Hematopoietic multipotent progenitor cell treated with erythropoietin and hydrocortisone succinate and interleukin-3 and kit ligand, for 17 days (in vitro differentiated cells): ENCODE measurements at regions not wholly inside any gene's neighbourhood (a gene's known extent, or its start where the extent isn't known, plus 50 kb on each side); places are given as distances from the start of the nearest gene placed in this dataset.
"Not testable (repeated sequence)": the region's sequence is repeated elsewhere in the genome, so short reads cannot be mapped to it uniquely, and the experiment has no call there.

Experiments used
- DNase-seq: peaks from one replicate; pipeline ENCODE4 v3.0.0-alpha.2; 2015; ENCODE audit warnings: low spot score

- not testable (repeated sequence) for DNase-seq
Observed at GRCh38 chr9:40906879-40907278, 221.6 kb downstream of the FOXD4L6 start.

- DNase-seq: not testable (repeated sequence)
Observed at GRCh38 chr9:40892315-40892714, 236.2 kb downstream of the FOXD4L6 start.

- DNase-seq: not testable (repeated sequence)
Observed at GRCh38 chr9:40885858-40886257, 242.6 kb downstream of the FOXD4L6 start.

GRCh38 chr9:40884902-40885490 is 243.5 kb downstream of the FOXD4L6 start:
- not testable (repeated sequence) for DNase-seq

GRCh38 chr9:40884072-40884901 is 244.2 kb downstream of the FOXD4L6 start:
- no peak for DNase-seq

- DNase-seq: not testable (repeated sequence)
Observed at GRCh38 chr9:40883423-40884071, 244.9 kb downstream of the FOXD4L6 start.

GRCh38 chr9:40873753-40874295 is 254.7 kb downstream of the FOXD4L6 start:
- not testable (repeated sequence) for DNase-seq

GRCh38 chr9:40868437-40868836 is 260.0 kb downstream of the FOXD4L6 start:
- not testable (repeated sequence) for DNase-seq
